CD4-positive, alpha-beta T cell treated with Interleukin-4 for 1 hour (primary cell): ENCODE measurements at regions not wholly inside any gene's neighbourhood (a gene's known extent, or its start where the extent isn't known, plus 50 kb on each side); places are given as distances from the start of the nearest gene placed in this dataset.

Experiments
- DNase-seq, 2 donors: peaks; one replicate each; pipeline ENCODE4 v3.0.0-alpha.2; 2020 to 2022

- DNase-seq = no peak
Measured at GRCh38 chr6:128663238-128663637, 142.8 kb upstream of the PTPRK start.

GRCh38 chr6:128659878-128660622, 139.7 kb upstream of the PTPRK start:
- DNase-seq = no peak

GRCh38 chr6:128659276-128659675, 138.9 kb upstream of the PTPRK start:
- no peak for DNase-seq

- no peak for DNase-seq
Measured at GRCh38 chr6:128657181-128657580, 136.8 kb upstream of the PTPRK start.

- no peak for DNase-seq
Measured at GRCh38 chr6:128655978-128656498, 135.6 kb upstream of the PTPRK start.

- no peak for DNase-seq
Measured at GRCh38 chr6:128648022-128648598, 127.7 kb upstream of the PTPRK start.

GRCh38 chr6:128642132-128642531, 121.7 kb upstream of the PTPRK start:
- DNase-seq = no peak

- no peak for DNase-seq
Measured at GRCh38 chr6:128641703-128642102, 121.3 kb upstream of the PTPRK start.

- DNase-seq = no peak
Measured at GRCh38 chr6:128638817-128639216, 118.4 kb upstream of the PTPRK start.

- DNase-seq = no peak
Measured at GRCh38 chr6:128635219-128635618, 114.8 kb upstream of the PTPRK start.

GRCh38 chr6:128632131-128632530, 111.7 kb upstream of the PTPRK start:
- no peak for DNase-seq

GRCh38 chr6:128631031-128631430, 110.6 kb upstream of the PTPRK start:
- no peak for DNase-seq

GRCh38 chr6:128630213-128630612, 109.8 kb upstream of the PTPRK start:
- no peak for DNase-seq

GRCh38 chr6:128617285-128617684, 96.9 kb upstream of the PTPRK start:
- DNase-seq = no peak

- DNase-seq = no peak
Measured at GRCh38 chr6:128616342-128616741, 95.9 kb upstream of the PTPRK start.

- DNase-seq = no peak
Measured at GRCh38 chr6:128606611-128607010, 86.2 kb upstream of the PTPRK start.

GRCh38 chr6:128605961-128606360, 85.6 kb upstream of the PTPRK start:
- no peak for DNase-seq

- no peak for DNase-seq
Measured at GRCh38 chr6:128601060-128601459, 80.7 kb upstream of the PTPRK start.

GRCh38 chr6:128600397-128600951, 80.1 kb upstream of the PTPRK start:
- DNase-seq = no peak

- no peak for DNase-seq
Measured at GRCh38 chr6:128599036-128599435, 78.6 kb upstream of the PTPRK start.

- DNase-seq = no peak
Measured at GRCh38 chr6:128598571-128598970, 78.2 kb upstream of the PTPRK start.

GRCh38 chr6:128597956-128598355, 77.6 kb upstream of the PTPRK start:
- DNase-seq = no peak

GRCh38 chr6:128597004-128597403, 76.6 kb upstream of the PTPRK start:
- no peak for DNase-seq

- DNase-seq = no peak
Measured at GRCh38 chr6:128595544-128595943, 75.1 kb upstream of the PTPRK start.
